ENCODE measurements at regions not wholly inside any gene's neighbourhood (a gene's known extent, or its start where the extent isn't known, plus 50 kb on each side); places are given as distances from the start of the nearest gene placed in this dataset.

- ChIA-PET CTCF (interaction anchor here (1.2 kb wide), 1 partner anchor 146 kb away, joined by 3 read pairs; no protein-coding TSS in a partner anchor), POLR2A (no interaction called here)
- H3K9ac ChIP-seq: no peak overlapping the region
- no peaks in the 10 kb centered on the region for H3K36me3 ChIP-seq (replicated peaks in 1 of 2; ENCODE audit: control insufficient read depth in 1 of 2, insufficient read depth in 2 of 2, low read length in 1 of 2)
- no peak overlapping the region for H2AFZ ChIP-seq (ENCODE audit: low read depth)
- H3K4me1 ChIP-seq (ENCODE audit: control insufficient read depth in 1 of 2, insufficient read depth in 2 of 2, low read depth in 1 of 2, low read length in 1 of 2): peaks cover 0 to 12% of the 10 kb centered on the region in 2 experiments; a peak in 3 of 4 replicates
- no peaks in the 10 kb centered on the region for H3K9me2 ChIP-seq
- H3K27me3 ChIP-seq (ENCODE audit: insufficient read depth): no peaks in the 10 kb centered on the region
- H4K20me1 ChIP-seq (ENCODE audit: insufficient read depth): no peaks in the 10 kb centered on the region
- no peak overlapping the region for H3K4me2 ChIP-seq
- no peak for DNase-seq
- no peak overlapping the region; a peak in 1 of 4 replicates for H3K27ac ChIP-seq (ENCODE audit: low read depth in 2 of 2, low read length in 1 of 2)
- TF ChIP-seq, protein P1, sequence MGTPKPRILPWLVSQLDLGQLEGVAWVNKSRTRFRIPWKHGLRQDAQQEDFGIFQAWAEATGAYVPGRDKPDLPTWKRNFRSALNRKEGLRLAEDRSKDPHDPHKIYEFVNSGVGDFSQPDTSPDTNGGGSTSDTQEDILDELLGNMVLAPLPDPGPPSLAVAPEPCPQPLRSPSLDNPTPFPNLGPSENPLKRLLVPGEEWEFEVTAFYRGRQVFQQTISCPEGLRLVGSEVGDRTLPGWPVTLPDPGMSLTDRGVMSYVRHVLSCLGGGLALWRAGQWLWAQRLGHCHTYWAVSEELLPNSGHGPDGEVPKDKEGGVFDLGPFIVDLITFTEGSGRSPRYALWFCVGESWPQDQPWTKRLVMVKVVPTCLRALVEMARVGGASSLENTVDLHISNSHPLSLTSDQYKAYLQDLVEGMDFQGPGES (IDR thresholded peaks at IDR 0.05; ENCODE audit: low read depth, low read length): no peak
- peak; percentile 40 for TF ChIP-seq RAD21 (IDR thresholded peaks at IDR 0.05; ENCODE audit: low read length)
- TF ChIP-seq CTCF (IDR thresholded peaks at IDR 0.05): peak; percentile 44
- no CpG with 5 or more reads among the region's 1 CpG for whole genome bisulfite sequencing (ENCODE audit: low lambda C conversion rate)
- H3K79me2 ChIP-seq (ENCODE audit: insufficient read depth): no peaks in the 10 kb centered on the region
- no peak overlapping the region for H3K4me3 ChIP-seq (ENCODE audit: low read depth in 2 of 2, low read length in 1 of 2)
- H3K9me3 ChIP-seq: no peaks in the 10 kb centered on the region
- H3F3A ChIP-seq (replicated peaks; ENCODE audit: insufficient read depth): peaks cover 7% of the 10 kb centered on the region
Observed at GRCh38 chr15:38853608-38854007, 289.0 kb upstream of the RASGRP1 start.

- Histone ChIP-seq H3K4me1 (ENCODE audit: control insufficient read depth in 1 of 2, insufficient read depth in 2 of 2, low read depth in 1 of 2, low read length in 1 of 2) (peaks cover 0 to 12% of the 10 kb centered on the region in 2 experiments; a peak in 2 of 4 replicates), H3K27me3 (ENCODE audit: insufficient read depth) (no peaks in the 10 kb centered on the region), H4K20me1 (ENCODE audit: insufficient read depth) (no peaks in the 10 kb centered on the region), H3K9me3 (no peaks in the 10 kb centered on the region), H3K79me2 (ENCODE audit: insufficient read depth) (no peaks in the 10 kb centered on the region), H3K4me2 (no peak overlapping the region), H2AFZ (ENCODE audit: low read depth) (no peak overlapping the region), H3K9me2 (no peaks in the 10 kb centered on the region), H3K27ac (ENCODE audit: low read depth in 2 of 2, low read length in 1 of 2) (peak overlapping the region in 1 of 2 experiments; percentile 50; a peak in 2 of 4 replicates), H3F3A (replicated peaks; ENCODE audit: insufficient read depth) (no peaks in the 10 kb centered on the region), H3K4me3 (ENCODE audit: low read depth in 2 of 2, low read length in 1 of 2) (no peak overlapping the region; a peak in 1 of 4 replicates), H3K9ac (no peak overlapping the region), H3K36me3 (replicated peaks in 1 of 2; ENCODE audit: control insufficient read depth in 1 of 2, insufficient read depth in 2 of 2, low read length in 1 of 2) (no peaks in the 10 kb centered on the region)
- 65% methylated on average over 4 of the region's 4 CpGs for WGBS (ENCODE audit: low lambda C conversion rate)
- no peak for DNase-seq
- no peak for TF ChIP-seq RAD21 (IDR thresholded peaks at IDR 0.05; ENCODE audit: low read length)
- TF ChIP-seq, protein P1 (IDR thresholded peaks at IDR 0.05; ENCODE audit: low read depth, low read length): no peak
- TF ChIP-seq YY1 (IDR thresholded peaks at IDR 0.05; ENCODE audit: low read depth): no peak
- TF ChIP-seq GATA2 (CRISPR knock-in tag; IDR thresholded peaks at IDR 0.05): no peak
- TF ChIP-seq, protein P2, sequence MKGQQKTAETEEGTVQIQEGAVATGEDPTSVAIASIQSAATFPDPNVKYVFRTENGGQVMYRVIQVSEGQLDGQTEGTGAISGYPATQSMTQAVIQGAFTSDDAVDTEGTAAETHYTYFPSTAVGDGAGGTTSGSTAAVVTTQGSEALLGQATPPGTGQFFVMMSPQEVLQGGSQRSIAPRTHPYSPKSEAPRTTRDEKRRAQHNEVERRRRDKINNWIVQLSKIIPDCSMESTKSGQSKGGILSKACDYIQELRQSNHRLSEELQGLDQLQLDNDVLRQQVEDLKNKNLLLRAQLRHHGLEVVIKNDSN (IDR thresholded peaks at IDR 0.05; ENCODE audit: borderline replicate concordance, low read depth): no peak
- no peak for TF ChIP-seq RCOR1 (IDR thresholded peaks at IDR 0.05; ENCODE audit: low read length)
- TF ChIP-seq JUND (IDR thresholded peaks at IDR 0.05): no peak
- TF ChIP-seq CHD2 (IDR thresholded peaks at IDR 0.05; ENCODE audit: low read length, partially characterized antibody): no peak
- TF ChIP-seq TEAD4 (IDR thresholded peaks at IDR 0.05; ENCODE audit: borderline replicate concordance, insufficient read depth): no peak
- TF ChIP-seq MEF2A (IDR thresholded peaks at IDR 0.05; ENCODE audit: borderline replicate concordance, low read depth): no peak
- no peak for TF ChIP-seq TCF12 (IDR thresholded peaks at IDR 0.05)
- TF ChIP-seq EP300 (IDR thresholded peaks at IDR 0.05; ENCODE audit: borderline replicate concordance in 1 of 2, low read depth in 1 of 2, low read length in 1 of 2): no peak
- POLR2A ChIA-PET: no interaction called here
- CTCF ChIA-PET: interaction anchor here (1.2 to 1.3 kb wide), 2 partner anchors 10 to 38 kb away, joined by 4 to 8 read pairs; no protein-coding TSS in a partner anchor
Observed at GRCh38 chr15:38854506-38854905, 289.9 kb upstream of the RASGRP1 start.

All from SK-N-SH (cell line).